Neural progenitor cell (in vitro differentiated cells): ENCODE measurements at regions not wholly inside any gene's neighbourhood (a gene's known extent, or its start where the extent isn't known, plus 50 kb on each side); places are given as distances from the start of the nearest gene placed in this dataset.

ENCODE experiments used
- DNase-seq: peaks from one replicate; pipeline ENCODE4 v3.0.0-alpha.2; 2016; ENCODE audit warnings: low spot score
- H2AFZ ChIP-seq: fragments of 200-600 bp; sonication (generic); replicated peaks from 2 replicates; pipeline ENCODE4 v1.6.1; 2016; ENCODE audit warnings: antibody characterized with exemption
- H3F3A ChIP-seq: fragments of 200-600 bp; sonication (generic); 2 replicates; pipeline ENCODE4 v1.6.1; 2016; ENCODE audit warnings: antibody characterized with exemption, low read depth
- H3K27ac ChIP-seq: fragments of 200-600 bp; sonication (generic); 2 replicates; pipeline ENCODE4 v1.5.1; 2016; ENCODE audit warnings: mild to moderate bottlenecking
- H3K27me3 ChIP-seq: fragments of 200-600 bp; sonication (generic); 2 replicates; pipeline ENCODE4 v1.6.1; 2016; ENCODE audit warnings: mild to moderate bottlenecking, moderate library complexity
- H3K36me3 ChIP-seq: fragments of 200-600 bp; sonication (generic); 2 replicates; pipeline ENCODE4 v1.5.1; 2016
- H3K4me1 ChIP-seq: fragments of 200-600 bp; sonication (generic); 2 replicates; pipeline ENCODE4 v1.6.1; 2016; ENCODE audit warnings: mixed run types
- H3K4me2 ChIP-seq: fragments of 200-600 bp; sonication (generic); 2 replicates; pipeline ENCODE4 v1.6.1; 2016
- H3K4me3 ChIP-seq: fragments of 200-600 bp; sonication (generic); 2 replicates; pipeline ENCODE4 v1.5.1; 2016
- H3K79me2 ChIP-seq: fragments of 200-600 bp; sonication (generic); 2 replicates; pipeline ENCODE4 v1.6.1; 2016; ENCODE audit warnings: low read depth
- H3K9ac ChIP-seq: fragments of 200-600 bp; sonication (generic); 2 replicates; pipeline ENCODE4 v1.6.1; 2016
- H3K9me3 ChIP-seq: fragments of 200-600 bp; sonication (generic); 2 replicates; pipeline ENCODE4 v1.5.1; 2016; ENCODE audit warnings: low read depth
- H4K20me1 ChIP-seq: fragments of 200-600 bp; sonication (generic); 2 replicates; pipeline ENCODE4 v1.6.1; 2016; ENCODE audit warnings: low read depth
- H3K27ac Mint-ChIP-seq: 3 replicates; pipeline ENCODE4 v1.8.0; 2021; ENCODE audit warnings: mixed read lengths
- H3K27me3 Mint-ChIP-seq: 2 replicates; pipeline ENCODE4 v1.8.0; 2022; ENCODE audit warnings: low read depth, mild to moderate bottlenecking, inconsistent platforms, moderate library complexity, mixed read lengths; ENCODE audit not compliant: insufficient read depth
- H3K36me3 Mint-ChIP-seq: 3 replicates; pipeline ENCODE4 v1.8.0; 2021; ENCODE audit warnings: mixed read lengths
- H3K4me1 Mint-ChIP-seq: 3 replicates; pipeline ENCODE4 v1.8.0; 2021; ENCODE audit warnings: mixed read lengths
- H3K4me3 Mint-ChIP-seq: 3 replicates; pipeline ENCODE4 v1.8.0; 2021; ENCODE audit warnings: mild to moderate bottlenecking, moderate library complexity, mixed read lengths
- H3K9me3 Mint-ChIP-seq: 3 replicates; pipeline ENCODE4 v1.8.0; 2020; ENCODE audit warnings: mixed read lengths
- CTCF ChIP-seq: fragments of 200-600 bp; sonication (generic); IDR thresholded peaks from 2 replicates; pipeline ENCODE4 v1.5.1; 2017; ENCODE audit warnings: antibody characterized with exemption, mild to moderate bottlenecking
- EZH2 ChIP-seq: fragments of 200-600 bp; sonication (generic); IDR thresholded peaks from 2 replicates; pipeline ENCODE4 v1.6.1; 2017; ENCODE audit warnings: antibody characterized with exemption, mild to moderate bottlenecking, moderate library complexity
- EZH2phosphoT487 ChIP-seq: fragments of 200-600 bp; sonication (generic); IDR thresholded peaks from 2 replicates; pipeline ENCODE4 v1.6.1; 2017; ENCODE audit warnings: antibody characterized with exemption

- Histone ChIP-seq H3K27ac (no peak overlapping the region), H3K79me2 (no peaks in the 10 kb centered on the region), H3K4me2 (no peak overlapping the region), H3K4me3 (no peak overlapping the region), H3K9me3 (no peaks in the 10 kb centered on the region), H3F3A (peaks cover 14% of the 10 kb centered on the region), H3K9ac (no peak overlapping the region), H3K27me3 (no peaks in the 10 kb centered on the region), H3K4me1 (peaks cover 26% of the 10 kb centered on the region), H4K20me1 (no peaks in the 10 kb centered on the region), H2AFZ (no peak overlapping the region), H3K36me3 (no peaks in the 10 kb centered on the region)
- Mint-ChIP-seq H3K36me3 (no peaks in the 10 kb centered on the region), H3K9me3 (peaks cover 4% of the 10 kb centered on the region), H3K27ac (peak overlapping the region; percentile 93), H3K4me1 (peaks cover 55% of the 10 kb centered on the region), H3K27me3 (peaks cover 28% of the 10 kb centered on the region), H3K4me3 (peak overlapping the region; percentile 38)
- no peak for DNase-seq
- TF ChIP-seq EZH2phosphoT487 (no peak), CTCF (no peak), EZH2 (no peak)
Observed at GRCh38 chr11:69869311-69869939, 50.2 kb upstream of the FGF3 start.

- Histone ChIP-seq H3K27ac (no peak overlapping the region), H2AFZ (no peak overlapping the region), H3F3A (peaks cover 20% of the 10 kb centered on the region), H3K9ac (no peak overlapping the region), H3K4me1 (peaks cover 35% of the 10 kb centered on the region), H3K36me3 (no peaks in the 10 kb centered on the region), H3K9me3 (no peaks in the 10 kb centered on the region), H3K4me3 (no peak overlapping the region), H4K20me1 (no peaks in the 10 kb centered on the region), H3K4me2 (no peak overlapping the region), H3K79me2 (no peaks in the 10 kb centered on the region), H3K27me3 (no peaks in the 10 kb centered on the region)
- H3K4me3 Mint-ChIP-seq = no peak overlapping the region
- no peak overlapping the region for H3K27ac Mint-ChIP-seq
- H3K27me3 Mint-ChIP-seq = peaks cover 26% of the 10 kb centered on the region
- TF ChIP-seq EZH2 = no peak
- TF ChIP-seq EZH2phosphoT487 = no peak
- no peak for TF ChIP-seq CTCF
- DNase-seq = no peak
- peaks cover 54% of the 10 kb centered on the region for H3K4me1 Mint-ChIP-seq
- peaks cover 4% of the 10 kb centered on the region for H3K9me3 Mint-ChIP-seq
- no peaks in the 10 kb centered on the region for H3K36me3 Mint-ChIP-seq
Observed at GRCh38 chr11:69870766-69871165, 51.5 kb upstream of the FGF3 start.

- no peak overlapping the region for H3K4me3 ChIP-seq
- Mint-ChIP-seq H3K4me1 (peaks cover 33% of the 10 kb centered on the region), H3K27me3 (peaks cover 23% of the 10 kb centered on the region), H3K9me3 (peaks cover 4% of the 10 kb centered on the region), H3K27ac (no peak overlapping the region), H3K36me3 (no peaks in the 10 kb centered on the region), H3K4me3 (no peak overlapping the region)
- H3K9ac ChIP-seq = no peak overlapping the region
- H3K4me1 ChIP-seq = peaks cover 22% of the 10 kb centered on the region
- H2AFZ ChIP-seq = no peak overlapping the region
- no peaks in the 10 kb centered on the region for H3K36me3 ChIP-seq
- H4K20me1 ChIP-seq = no peaks in the 10 kb centered on the region
- no peaks in the 10 kb centered on the region for H3K79me2 ChIP-seq
- DNase-seq = no peak
- no peaks in the 10 kb centered on the region for H3K9me3 ChIP-seq
- TF ChIP-seq EZH2phosphoT487 (no peak), CTCF (no peak), EZH2 (no peak)
- H3K27ac ChIP-seq = no peak overlapping the region
- no peaks in the 10 kb centered on the region for H3K27me3 ChIP-seq
- H3F3A ChIP-seq = peaks cover 10% of the 10 kb centered on the region
- H3K4me2 ChIP-seq = no peak overlapping the region
Observed at GRCh38 chr11:69873166-69874077, 54.2 kb upstream of the FGF3 start.
